Muscle of leg (tissue), 3 donors: ENCODE measurements at regions not wholly inside any gene's neighbourhood (a gene's known extent, or its start where the extent isn't known, plus 50 kb on each side); places are given as distances from the start of the nearest gene placed in this dataset.

Experiments used
- DNase-seq: peaks from one replicate; pipeline ENCODE4 v3.0.0; 2013
- H3K27ac ChIP-seq: one replicate; pipeline ENCODE4 v1.5.1; 2013; ENCODE audit warnings: mild to moderate bottlenecking, low read length, control low read depth
- H3K27me3 ChIP-seq: one replicate; pipeline ENCODE4 v1.6.1; 2013; ENCODE audit warnings: low read length; ENCODE audit not compliant: control insufficient read depth, insufficient read depth
- H3K36me3 ChIP-seq: one replicate; pipeline ENCODE4 v1.6.1; 2013; ENCODE audit warnings: low read length; ENCODE audit not compliant: control insufficient read depth, insufficient read depth
- H3K4me1 ChIP-seq: one replicate; pipeline ENCODE4 v1.6.1; 2013; ENCODE audit warnings: low read length; ENCODE audit not compliant: control insufficient read depth, insufficient read depth
- H3K4me3 ChIP-seq: one replicate; pipeline ENCODE4 v1.5.1; 2013; ENCODE audit warnings: low read length, control low read depth
- H3K9me3 ChIP-seq: replicated peaks from 2 replicates; pipeline ENCODE4 v1.6.1; 2013; ENCODE audit warnings: low read depth, low read length; ENCODE audit not compliant: control insufficient read depth
- WGBS: methylation state at CpG from one replicate; pipeline ENCODE4 v1.1.5; 2013; ENCODE audit warnings: missing lambda C conversion rate; ENCODE audit not compliant: insufficient coverage; 5-methylcytosine and 5-hydroxymethylcytosine counted together

GRCh38 chr1:67601539-67601938 is 83.5 kb upstream of the GADD45A start:
- H3K4me3 ChIP-seq: no peak overlapping the region
- DNase-seq: no peak
- H3K4me1 ChIP-seq: peaks cover 3% of the 10 kb centered on the region
- no peaks in the 10 kb centered on the region for H3K9me3 ChIP-seq
- H3K36me3 ChIP-seq: no peaks in the 10 kb centered on the region
- H3K27me3 ChIP-seq: no peaks in the 10 kb centered on the region
- no CpG with 5 or more reads among the region's 3 CpGs for WGBS
- no peak overlapping the region for H3K27ac ChIP-seq

GRCh38 chr1:67601955-67602354 is 83.0 kb upstream of the GADD45A start:
- Histone ChIP-seq H3K4me3 (no peak overlapping the region), H3K27ac (no peak overlapping the region), H3K36me3 (no peaks in the 10 kb centered on the region), H3K4me1 (peaks cover 3% of the 10 kb centered on the region), H3K9me3 (no peaks in the 10 kb centered on the region), H3K27me3 (no peaks in the 10 kb centered on the region)
- WGBS: no CpG with 5 or more reads among the region's 2 CpGs
- DNase-seq: no peak

GRCh38 chr1:67604778-67605177 is 80.2 kb upstream of the GADD45A start:
- Histone ChIP-seq H3K27me3 (no peaks in the 10 kb centered on the region), H3K36me3 (no peaks in the 10 kb centered on the region), H3K9me3 (no peaks in the 10 kb centered on the region), H3K4me1 (no peaks in the 10 kb centered on the region), H3K4me3 (no peak overlapping the region), H3K27ac (no peak overlapping the region)
- 67% methylated on average over 5 of the region's 5 CpGs for WGBS
- no peak for DNase-seq

GRCh38 chr1:67605209-67605780 is 79.7 kb upstream of the GADD45A start:
- H3K27me3 ChIP-seq: no peaks in the 10 kb centered on the region
- no peak overlapping the region for H3K4me3 ChIP-seq
- H3K27ac ChIP-seq: no peak overlapping the region
- no peaks in the 10 kb centered on the region for H3K36me3 ChIP-seq
- DNase-seq: no peak
- no peaks in the 10 kb centered on the region for H3K4me1 ChIP-seq
- 89% methylated on average over 6 of the region's 7 CpGs for WGBS
- H3K9me3 ChIP-seq: no peaks in the 10 kb centered on the region

GRCh38 chr1:67607286-67607685 is 77.7 kb upstream of the GADD45A start:
- H3K27me3 ChIP-seq: no peaks in the 10 kb centered on the region
- H3K27ac ChIP-seq: no peak overlapping the region
- 69% methylated on average over 4 of the region's 4 CpGs for WGBS
- H3K9me3 ChIP-seq: no peaks in the 10 kb centered on the region
- DNase-seq: no peak
- no peak overlapping the region for H3K4me3 ChIP-seq
- no peaks in the 10 kb centered on the region for H3K4me1 ChIP-seq
- no peaks in the 10 kb centered on the region for H3K36me3 ChIP-seq

GRCh38 chr1:67607699-67608098 is 77.3 kb upstream of the GADD45A start:
- H3K27ac ChIP-seq: no peak overlapping the region
- H3K4me1 ChIP-seq: peaks cover 1% of the 10 kb centered on the region
- no peaks in the 10 kb centered on the region for H3K27me3 ChIP-seq
- no peak for DNase-seq
- H3K36me3 ChIP-seq: no peaks in the 10 kb centered on the region
- no peaks in the 10 kb centered on the region for H3K9me3 ChIP-seq
- 99% methylated on average over 4 of the region's 6 CpGs for WGBS
- H3K4me3 ChIP-seq: no peak overlapping the region

- H3K4me3 ChIP-seq: no peak overlapping the region
- no peaks in the 10 kb centered on the region for H3K36me3 ChIP-seq
- DNase-seq: peak; percentile 18
- no peaks in the 10 kb centered on the region for H3K9me3 ChIP-seq
- WGBS: 56% methylated on average over 6 of the region's 11 CpGs
- peaks cover 8% of the 10 kb centered on the region for H3K4me1 ChIP-seq
- H3K27me3 ChIP-seq: no peaks in the 10 kb centered on the region
- no peak overlapping the region for H3K27ac ChIP-seq
Observed at GRCh38 chr1:67608661-67609576, 76.1 kb upstream of the GADD45A start.

GRCh38 chr1:67609577-67610341 is 75.2 kb upstream of the GADD45A start:
- peaks cover 8% of the 10 kb centered on the region for H3K4me1 ChIP-seq
- no peak overlapping the region for H3K4me3 ChIP-seq
- H3K9me3 ChIP-seq: no peaks in the 10 kb centered on the region
- H3K27ac ChIP-seq: no peak overlapping the region
- H3K36me3 ChIP-seq: no peaks in the 10 kb centered on the region
- no peaks in the 10 kb centered on the region for H3K27me3 ChIP-seq
- 90% methylated on average over 7 of the region's 10 CpGs for whole genome bisulfite sequencing
- no peak for DNase-seq

- Histone ChIP-seq H3K4me3 (no peak overlapping the region), H3K9me3 (no peaks in the 10 kb centered on the region), H3K27ac (no peak overlapping the region), H3K4me1 (peaks cover 8% of the 10 kb centered on the region), H3K27me3 (no peaks in the 10 kb centered on the region), H3K36me3 (no peaks in the 10 kb centered on the region)
- 92% methylated on average over 2 of the region's 5 CpGs for WGBS
- DNase-seq: no peak
Observed at GRCh38 chr1:67610450-67610849, 74.6 kb upstream of the GADD45A start.

- Histone ChIP-seq H3K36me3 (no peaks in the 10 kb centered on the region), H3K27me3 (no peaks in the 10 kb centered on the region), H3K27ac (no peak overlapping the region), H3K4me3 (no peak overlapping the region), H3K4me1 (peaks cover 8% of the 10 kb centered on the region), H3K9me3 (no peaks in the 10 kb centered on the region)
- DNase-seq: no peak
- 64% methylated on average over 2 of the region's 3 CpGs for WGBS
Observed at GRCh38 chr1:67611846-67612245, 73.2 kb upstream of the GADD45A start.
